Left forelimb (tissue), 1 donor: ENCODE measurements at regions not wholly inside any gene's neighbourhood (a gene's known extent, or its start where the extent isn't known, plus 50 kb on each side); places are given as distances from the start of the nearest gene placed in this dataset.
A peak's percentile ranks its signal among the peaks of the same experiment; 100 is the strongest.
"Not testable (repeated sequence)": the region's sequence is repeated elsewhere in the genome, so short reads cannot be mapped to it uniquely, and the experiment has no call there.

Source experiments
- DNase-seq: peaks from one replicate; pipeline ENCODE4 v3.0.0-alpha.2; 2018; ENCODE audit warnings: low spot score

DNA sequence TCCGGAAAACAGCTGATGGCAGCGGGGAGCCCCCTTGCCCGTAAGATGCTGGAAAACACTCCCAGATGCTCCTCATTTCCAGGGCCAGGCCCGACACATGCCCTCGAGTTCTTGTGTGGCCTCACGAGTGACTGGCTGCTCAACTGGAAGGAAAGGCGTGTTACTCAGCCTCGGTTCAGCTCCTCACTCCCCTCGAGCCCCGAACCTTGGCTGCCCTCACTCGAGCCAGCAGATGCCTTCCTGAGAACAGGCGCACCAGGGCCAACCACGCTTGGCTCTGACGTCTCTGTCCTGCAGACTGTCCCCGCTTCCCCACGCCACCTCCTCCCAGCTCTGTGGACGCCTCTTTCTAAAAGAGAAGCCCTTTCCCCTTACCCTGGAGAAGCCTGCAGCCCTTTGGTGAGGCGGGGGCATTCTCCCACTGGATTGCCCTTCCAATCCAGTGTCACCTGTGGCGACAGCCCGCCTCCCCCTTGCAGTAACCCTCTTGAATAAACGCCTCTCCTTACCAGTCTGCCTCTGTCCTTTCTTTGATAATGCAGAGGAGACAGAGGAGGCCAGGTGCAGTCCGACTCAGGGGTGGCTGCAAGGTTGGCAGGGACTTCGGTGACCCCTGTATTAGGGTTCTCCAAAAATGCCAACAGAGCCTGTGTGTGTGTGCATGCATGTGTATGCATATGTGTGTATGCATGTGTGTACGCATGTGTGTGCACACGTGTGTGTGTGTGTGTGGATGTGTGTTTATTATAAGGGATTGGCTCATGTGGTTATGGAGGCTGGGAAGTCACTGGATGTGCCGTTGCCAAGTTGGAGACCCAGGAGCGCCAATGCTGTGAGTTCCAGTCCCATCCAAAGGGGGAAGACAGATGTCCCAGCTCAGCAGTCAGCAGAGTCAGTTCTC is 166.3 kb downstream of the KIF26A start:
- no peak for DNase-seq

DNA sequence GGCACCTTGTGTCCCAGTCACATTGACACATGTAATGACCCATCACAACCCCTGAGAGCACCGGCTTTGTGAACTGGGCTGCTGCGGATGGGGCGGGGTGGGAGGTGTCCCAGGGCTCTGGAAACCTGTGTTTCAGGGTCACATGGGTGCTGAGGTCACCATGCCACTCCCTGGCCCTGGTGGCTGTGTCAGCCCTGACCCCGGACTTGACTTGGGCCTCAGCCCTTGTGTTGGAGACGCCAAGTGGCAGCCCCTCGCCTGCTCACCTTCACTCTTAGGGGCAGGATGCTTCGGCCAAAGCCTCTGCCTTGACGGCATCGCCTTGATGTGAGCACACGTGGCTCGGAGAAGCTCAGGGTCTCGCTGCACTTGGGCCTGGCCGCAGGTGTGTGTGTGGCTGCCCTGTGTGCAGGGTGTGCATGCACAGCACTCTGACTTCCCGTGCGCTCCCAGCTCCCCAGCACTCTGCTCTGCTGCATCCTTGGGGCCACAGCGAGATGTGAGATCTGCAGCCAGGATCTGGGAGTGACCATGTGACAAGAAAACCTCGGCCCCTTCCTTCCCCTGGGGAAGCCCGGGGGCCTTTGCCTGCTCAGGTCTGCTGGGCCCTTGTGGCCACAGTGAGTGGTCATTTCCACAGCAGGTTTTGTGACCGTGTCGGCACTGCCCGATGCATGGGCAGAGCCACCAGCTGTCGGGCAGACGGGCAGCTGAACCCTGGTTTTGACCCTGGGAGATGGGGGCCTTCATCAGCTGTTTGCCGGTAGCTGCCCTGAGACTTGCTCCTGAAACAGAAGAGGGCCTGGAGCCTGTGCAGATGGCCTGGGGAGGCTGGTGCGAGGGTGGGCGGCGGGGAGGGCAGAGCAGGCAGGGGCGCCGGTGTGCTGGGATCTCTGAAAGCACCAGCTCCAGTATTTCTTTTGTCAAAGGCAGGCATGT is 167.4 kb downstream of the KIF26A start:
- no peak for DNase-seq

DNA sequence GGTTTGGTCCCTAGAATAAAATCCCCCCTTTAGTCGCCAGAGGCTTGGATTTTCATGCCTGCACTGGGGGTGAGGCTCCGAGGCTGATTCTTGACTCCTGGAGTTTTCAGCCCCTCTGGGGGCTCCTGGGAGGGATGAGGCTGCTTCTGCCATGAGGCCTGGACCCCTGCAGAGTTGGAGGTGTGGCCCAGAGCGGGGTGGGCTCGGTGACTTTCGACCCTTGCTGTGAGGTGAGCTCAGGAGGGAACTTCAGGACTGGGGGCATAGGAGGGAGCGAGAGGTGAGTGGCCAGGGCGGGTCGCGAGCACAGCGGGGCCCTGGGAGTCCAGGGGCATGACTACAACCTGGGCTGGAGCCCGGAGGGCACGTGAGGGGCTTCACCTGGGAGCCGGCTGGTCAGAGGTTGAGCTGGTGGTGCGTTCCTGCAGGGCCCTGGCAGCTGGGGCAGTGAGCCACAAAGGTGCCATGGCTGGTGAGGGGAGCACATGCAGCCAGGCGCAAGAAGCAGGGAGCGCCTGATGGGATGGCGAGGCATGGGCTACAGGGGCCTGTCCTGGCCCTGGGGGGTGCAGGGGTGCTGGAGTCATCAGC is 168.2 kb downstream of the KIF26A start:
- no peak for DNase-seq

DNA sequence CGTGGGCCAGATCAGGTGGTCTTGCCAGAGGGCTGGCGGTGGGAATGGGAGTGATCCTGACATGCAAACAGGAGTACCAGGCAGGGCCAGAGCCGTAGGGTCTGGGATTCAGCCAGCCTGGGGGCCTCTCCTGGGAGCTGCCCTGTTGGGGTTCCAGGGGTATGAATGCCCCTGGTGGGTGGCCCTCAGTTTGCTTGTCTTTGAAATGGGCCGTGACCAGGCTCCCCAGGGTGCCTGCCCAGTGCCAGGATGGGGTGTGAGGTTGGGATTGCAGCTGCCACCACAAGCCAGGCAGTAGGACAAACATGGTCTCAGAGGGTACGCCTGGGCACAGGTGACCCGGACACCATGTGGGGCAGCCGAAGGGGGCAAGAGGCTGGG is 168.8 kb downstream of the KIF26A start:
- DNase-seq: no peak

DNA sequence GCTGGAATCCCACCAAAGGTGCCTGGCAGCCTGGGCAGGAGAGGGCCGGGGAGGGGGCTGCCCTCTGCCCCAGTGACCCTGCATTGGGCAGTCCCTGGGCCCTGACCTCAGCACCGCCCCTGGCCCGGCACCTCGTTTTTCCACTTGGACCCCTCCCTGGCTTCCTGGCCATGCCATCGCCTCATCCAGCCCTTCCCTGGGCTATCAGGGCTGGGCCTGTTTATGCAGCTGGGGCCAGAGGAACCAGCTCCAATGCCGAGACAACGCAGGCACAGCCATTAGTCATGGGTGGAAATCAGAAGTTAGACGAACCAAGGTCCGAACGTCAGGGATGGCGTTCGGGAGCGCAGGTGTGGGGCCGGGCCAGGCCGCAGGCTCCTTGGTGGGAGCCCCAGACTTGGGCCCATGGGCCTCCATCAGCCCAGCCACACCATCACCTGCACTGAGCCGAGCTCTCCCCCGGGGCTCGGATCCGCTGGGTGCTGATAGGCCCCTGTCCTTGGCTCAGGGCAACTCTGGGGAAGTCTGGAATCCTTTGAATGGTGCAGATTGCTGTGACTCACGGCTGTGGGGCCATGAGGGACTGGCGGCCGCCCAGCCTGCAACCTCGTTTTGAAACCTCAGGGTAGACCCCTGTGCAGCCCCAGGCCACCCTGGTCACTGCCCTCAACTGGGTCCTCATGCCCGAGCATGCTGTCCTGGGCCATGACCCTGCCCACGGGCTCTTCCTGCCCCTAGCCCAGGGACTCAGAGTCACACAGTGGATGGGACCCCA is 169.4 kb downstream of the KIF26A start:
- DNase-seq: no peak

DNA sequence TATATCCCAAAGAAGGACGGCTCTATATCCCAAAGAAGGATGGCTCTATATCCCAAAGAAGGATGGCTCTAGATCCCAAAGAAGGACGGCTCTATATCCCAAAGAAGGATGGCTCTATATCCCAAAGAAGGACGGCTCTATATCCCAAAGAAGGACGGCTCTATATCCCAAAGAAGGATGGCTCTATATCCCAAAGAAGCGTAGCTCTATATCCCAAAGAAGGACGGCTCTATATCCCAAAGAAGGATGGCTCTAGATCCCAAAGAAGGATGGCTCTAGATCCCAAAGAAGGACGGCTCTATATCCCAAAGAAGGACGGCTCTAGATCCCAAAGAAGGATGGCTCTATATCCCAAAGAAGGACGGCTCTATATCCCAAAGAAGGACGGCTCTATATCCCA is 170.1 kb downstream of the KIF26A start:
- DNase-seq: not testable (repeated sequence)

DNA sequence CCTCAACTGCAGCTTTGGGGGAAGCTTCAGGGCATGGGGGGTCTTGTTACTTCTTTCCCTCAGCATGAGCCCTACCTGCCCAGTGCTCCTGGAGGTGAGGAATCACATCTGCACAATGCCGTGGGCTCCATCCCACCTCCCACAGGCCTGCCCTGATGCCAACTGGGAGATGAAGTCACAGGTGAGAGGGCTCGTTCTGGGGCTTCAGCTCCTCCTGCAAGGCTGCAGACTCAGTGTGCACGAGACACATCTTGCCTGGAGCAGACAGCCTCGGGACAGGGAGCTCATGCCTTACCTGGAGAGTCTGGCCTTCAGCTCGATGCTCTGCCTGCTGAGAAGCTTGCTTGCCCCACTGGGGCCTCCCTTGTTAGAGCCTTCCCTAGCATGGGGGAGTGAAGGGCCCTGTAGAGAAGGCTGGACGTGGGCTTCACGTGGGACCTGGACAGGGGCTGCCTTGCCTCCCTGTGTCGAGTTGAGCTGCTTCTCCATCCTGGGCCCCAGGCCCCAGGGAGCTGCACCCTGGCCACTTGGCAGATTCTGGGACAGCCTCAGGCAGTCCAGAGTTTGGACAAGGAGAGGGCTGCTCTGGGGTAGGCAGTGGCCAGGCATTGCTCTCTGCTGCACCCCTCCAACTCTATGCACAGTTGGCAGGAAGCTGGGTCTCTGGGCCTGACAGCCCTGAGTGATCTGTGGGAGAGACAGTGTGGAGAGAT is 171.4 kb downstream of the KIF26A start:
- no peak for DNase-seq

DNA sequence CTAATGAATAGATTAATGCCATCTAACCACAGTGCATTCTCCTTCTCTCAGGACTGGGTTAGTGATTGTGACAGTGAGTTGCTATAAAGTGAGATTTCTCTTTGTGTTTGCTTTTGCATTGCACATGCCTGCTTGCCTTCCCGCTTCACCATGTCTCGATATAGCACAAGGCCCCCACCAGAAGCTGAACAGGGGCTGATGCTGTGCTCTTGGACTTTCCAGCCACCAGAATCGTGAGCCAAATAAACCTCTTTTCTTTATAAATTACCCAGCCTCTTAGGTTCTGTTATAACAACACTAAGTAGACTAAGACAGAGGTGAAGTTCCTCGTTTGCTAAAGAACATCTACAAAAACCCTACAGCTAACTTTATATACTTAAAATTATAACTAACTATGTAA is 173.0 kb downstream of the KIF26A start:
- no peak for DNase-seq

DNA sequence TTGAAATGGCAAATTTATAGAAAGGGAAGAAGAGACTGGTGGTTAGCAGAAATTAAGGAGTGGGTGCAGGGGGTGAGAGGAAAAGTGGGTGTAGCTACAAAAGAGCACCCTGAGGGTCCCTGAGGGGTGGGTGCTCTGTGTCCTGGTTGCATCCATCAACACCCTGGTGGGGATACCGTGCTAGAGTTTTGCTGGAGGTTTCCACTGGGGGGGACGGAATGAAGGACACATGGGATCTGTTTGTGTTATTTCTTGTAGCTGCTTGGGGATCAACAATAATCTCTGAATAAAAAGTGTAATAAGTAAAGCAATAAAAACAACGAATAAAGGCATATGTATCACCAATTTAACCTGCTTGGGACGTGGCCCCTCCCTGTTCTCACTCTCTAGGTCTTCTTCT is 175.3 kb downstream of the KIF26A start:
- no peak for DNase-seq

DNA sequence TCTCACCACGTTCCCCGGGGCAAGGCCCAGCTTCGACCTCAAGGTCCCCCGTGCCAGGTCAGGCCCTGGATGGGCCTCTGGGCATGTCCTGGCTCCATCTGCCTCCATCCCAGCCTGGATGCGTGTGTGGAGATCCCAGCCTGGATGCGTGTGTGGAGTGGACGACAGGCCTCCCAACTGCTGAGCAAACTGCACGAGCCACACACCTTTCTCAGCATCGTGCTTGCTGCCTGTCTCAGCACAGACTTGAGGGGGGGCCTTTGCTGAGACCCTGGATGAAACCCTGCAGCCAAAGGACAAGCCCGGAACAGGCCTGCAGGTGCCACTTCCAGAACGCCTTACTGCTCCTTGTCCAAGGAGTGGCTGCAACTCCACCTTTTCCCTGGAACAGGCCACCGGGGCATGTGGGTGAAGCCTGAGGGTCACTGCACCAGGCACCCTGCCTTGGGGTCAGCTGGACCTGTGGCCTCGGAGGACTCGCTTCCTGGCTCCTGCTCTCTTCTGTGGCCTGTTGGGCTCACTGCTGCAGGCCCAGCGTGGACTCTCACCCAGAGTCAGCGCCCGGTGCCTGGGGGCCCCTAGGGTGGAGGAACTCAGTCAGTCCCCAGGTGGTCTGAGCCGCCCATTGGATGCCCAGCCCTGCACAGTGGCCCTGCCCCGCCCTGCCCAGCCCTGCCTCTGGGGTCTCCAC is 176.0 kb downstream of the KIF26A start:
- peak; percentile 52 for DNase-seq

DNA sequence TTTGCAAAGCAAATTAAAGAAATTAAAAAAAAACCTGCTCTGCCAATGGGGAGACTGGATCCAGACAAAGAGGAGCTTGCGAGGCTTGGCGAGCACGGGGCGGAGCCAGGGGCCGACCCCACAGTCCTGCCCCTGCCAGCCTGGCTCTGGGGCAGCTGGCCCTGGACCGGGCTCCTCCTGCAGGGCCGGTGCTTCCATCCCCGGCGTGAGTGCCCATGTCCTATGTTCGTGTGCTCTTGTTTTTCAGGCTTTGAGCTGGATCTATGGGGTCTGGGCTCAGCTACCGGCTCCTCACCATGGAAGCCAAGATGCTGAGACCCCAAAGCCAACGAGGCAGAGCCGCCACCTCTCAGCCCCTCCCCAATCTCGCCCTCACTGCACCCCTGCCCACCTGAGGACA is 176.8 kb downstream of the KIF26A start:
- no peak for DNase-seq

DNA sequence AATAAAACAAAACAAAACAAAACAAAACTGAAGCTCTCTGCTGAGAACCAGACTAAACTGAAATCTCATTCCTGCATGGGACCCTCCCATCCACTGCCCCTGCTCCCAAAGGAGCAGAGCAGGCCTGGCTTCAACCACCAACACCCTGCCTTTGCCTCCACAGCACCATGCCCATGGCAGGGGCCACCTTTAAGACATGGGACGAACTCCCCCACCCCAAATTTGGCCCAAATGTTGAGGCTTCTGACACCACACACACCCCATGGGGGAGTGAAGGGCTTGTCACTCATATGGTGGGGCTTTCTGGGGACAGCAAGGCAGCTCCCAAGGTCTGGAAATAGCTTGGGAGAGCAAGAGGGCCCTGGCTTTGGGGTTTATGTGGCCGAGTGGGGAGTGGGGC is 177.2 kb downstream of the KIF26A start:
- peak; percentile 55 for DNase-seq

DNA sequence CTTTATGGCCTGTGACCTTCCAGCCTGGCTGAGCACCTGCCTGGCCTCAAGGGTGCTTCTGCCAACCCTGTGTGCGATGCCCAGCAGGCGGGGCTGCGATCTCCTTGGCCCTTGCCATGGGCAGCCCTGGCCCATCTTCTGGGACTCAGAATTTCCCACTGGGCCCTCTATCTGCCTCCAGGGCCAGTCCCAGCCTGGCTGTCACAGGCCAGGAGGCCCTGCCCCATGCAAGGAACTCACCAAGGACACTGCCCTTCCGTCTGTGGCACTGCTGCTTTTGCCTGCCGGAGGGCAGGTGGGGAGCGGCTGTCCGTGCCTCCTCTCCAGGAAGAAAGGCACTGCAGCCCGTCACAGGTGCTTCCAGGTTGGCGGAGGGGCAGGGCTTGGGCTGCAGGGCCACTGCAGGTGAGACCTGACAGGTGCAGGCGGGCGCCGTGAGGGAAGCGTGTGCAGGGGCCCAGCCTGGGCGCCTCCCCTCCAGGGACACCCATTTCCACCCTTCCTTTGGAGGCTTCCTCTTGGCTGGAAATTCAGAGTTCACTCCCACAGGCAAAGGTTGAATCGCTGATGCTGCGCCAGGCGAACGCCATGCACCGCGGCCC is 177.8 kb downstream of the KIF26A start:
- peak; percentile 47 for DNase-seq

DNA sequence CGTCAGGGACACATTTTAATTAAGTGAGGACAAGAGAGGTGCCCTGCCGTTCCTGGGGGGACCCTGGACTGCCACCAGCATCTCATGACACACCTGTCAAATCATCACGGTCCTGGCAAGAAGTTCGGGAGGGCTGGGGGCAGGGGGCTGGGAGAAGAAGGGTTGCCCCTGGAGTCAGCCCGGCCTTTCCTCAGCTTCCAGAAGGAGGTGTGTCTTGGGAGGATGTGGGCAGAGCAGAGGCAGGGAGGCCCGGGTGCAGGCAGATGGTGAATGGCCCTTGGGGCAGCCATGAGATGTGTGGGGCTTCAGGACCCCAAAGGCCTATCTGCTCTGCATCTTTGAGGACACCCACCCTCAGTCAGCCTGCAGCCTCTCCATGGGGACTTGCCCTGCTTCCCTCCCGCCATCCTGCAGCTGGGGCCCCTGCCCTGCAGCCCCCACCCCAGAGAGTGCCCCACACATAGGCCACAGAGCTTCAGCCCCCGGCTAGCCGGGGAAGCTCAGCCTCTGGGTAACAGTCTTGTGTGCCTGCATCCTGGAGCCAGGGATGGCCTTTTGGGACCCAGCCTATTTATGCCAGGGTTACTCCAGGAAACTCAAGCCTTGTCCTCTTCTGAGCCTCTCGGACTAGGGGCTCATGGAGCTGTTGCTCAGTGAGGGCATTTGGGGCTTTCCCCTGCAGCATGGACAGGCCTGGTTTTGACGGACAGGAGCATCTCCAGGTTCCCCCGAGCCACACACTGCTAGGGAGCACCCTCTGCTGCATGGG is 178.5 kb downstream of the KIF26A start:
- DNase-seq: peak; percentile 61

DNA sequence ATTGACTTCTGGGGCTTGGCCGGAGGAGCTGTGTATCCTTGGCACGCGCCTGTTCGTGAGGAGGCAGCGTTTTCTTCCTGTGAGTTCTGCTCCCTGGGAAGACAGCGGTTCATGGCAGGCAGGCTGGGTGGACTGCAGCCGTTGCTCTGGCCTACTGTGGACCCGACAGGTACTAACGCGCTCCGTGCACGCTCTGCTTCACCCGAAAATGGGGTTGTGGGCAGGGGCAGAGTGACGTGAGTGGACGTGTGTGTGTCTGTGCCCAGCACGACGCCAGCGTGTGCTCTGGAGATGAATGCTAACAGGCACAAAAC is 179.1 kb downstream of the KIF26A start:
- no peak for DNase-seq

DNA sequence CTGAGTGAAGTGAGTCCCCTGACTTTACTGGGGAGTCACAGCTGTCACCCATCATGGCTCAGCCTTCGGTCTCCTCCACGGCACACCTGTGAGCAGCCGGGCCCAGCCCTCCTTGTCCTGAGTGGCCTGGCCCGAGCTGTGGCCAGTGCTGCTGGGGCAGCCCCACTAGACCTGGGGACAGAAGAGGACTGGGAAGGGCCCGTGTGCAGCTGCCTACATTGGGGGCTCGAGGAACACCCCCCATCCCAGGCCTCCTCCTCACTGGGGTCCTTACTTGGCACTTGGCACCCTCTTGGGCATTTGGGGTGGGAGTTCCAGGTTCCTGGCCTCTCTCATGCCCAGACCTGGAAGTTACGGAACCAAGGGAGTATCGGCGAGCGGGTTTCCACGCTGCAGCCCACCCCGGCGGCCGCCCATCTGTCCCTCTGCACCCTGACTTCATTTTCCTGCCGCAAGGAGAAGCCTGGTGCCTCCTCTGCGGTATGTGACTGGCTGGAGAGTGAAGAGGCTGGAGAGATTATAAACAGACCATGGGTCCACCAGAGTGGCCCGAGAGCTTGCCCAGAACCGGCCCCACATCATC is 179.7 kb downstream of the KIF26A start:
- DNase-seq: peak; percentile 56

DNA sequence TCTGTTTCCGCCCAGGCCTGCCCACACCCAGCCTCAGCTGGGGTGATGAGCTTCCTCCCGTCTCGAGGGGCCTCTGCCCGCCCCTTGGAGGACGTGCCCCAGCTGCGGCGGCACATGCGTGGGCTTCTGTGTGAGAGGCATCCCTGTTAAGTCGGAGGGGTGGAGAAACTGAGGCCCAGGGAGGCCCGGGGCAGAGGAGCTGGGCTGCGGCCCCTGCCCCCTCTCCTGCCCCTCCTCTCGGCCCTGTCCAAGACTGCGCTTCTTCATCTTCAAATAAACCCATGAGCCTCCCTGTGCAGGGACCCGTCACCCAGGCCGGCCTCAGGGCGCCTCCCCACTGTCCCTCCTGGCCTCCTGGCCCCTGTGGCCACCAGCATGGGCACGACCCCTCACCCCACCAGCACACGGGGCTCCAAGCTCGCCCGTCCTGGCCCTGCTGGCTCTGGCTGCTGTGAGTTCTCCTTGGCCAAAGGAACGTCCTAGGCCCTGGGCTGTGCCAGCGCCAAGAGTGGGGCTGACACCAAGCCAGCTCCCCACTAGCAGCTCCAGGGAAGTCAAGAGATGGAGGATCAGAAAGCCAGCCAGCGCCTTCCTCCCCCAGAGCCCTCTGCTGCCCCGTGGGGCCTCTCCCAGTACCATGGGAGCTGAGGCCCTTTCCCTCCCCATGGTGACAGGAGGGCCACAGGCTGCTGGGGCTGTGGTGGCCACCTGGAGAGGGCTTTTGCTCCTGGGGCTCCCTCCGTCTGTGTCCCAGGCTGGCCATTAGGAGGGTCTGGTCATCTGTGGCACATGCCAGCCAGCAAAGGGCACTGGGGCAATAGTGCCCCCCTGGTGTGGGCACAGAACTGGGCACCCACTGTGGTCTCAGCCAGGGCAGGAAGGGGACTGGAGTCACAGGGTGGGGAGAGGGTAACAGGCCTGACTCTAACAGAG is 180.4 kb downstream of the KIF26A start:
- DNase-seq: peak; percentile 57
